Testis (tissue), 2 donors: ENCODE measurements at regions not wholly inside any gene's neighbourhood (a gene's known extent, or its start where the extent isn't known, plus 50 kb on each side); places are given as distances from the start of the nearest gene placed in this dataset.

Source experiments
- POLR2A ChIP-seq: fragments of 450-650 bp; IDR thresholded peaks from one replicate; pipeline ENCODE4 v1.6.1; 2017; ENCODE audit warnings: antibody characterized with exemption, mild to moderate bottlenecking, moderate library complexity
- TF ChIP-seq, protein P1 (sequence below), 3 experiments: fragments of 450-650 bp in 2 of 3; fragments of 200-600 bp in 1 of 3; sonication (generic) in 1 of 3; IDR thresholded peaks; one replicate each; pipeline ENCODE4 v1.5.1; 2016 to 2019; ENCODE audit warnings: antibody characterized with exemption in 3 of 3, mild to moderate bottlenecking in 2 of 3, moderate library complexity in 1 of 3

- no peak for TF ChIP-seq POLR2A
- TF ChIP-seq, protein P1, sequence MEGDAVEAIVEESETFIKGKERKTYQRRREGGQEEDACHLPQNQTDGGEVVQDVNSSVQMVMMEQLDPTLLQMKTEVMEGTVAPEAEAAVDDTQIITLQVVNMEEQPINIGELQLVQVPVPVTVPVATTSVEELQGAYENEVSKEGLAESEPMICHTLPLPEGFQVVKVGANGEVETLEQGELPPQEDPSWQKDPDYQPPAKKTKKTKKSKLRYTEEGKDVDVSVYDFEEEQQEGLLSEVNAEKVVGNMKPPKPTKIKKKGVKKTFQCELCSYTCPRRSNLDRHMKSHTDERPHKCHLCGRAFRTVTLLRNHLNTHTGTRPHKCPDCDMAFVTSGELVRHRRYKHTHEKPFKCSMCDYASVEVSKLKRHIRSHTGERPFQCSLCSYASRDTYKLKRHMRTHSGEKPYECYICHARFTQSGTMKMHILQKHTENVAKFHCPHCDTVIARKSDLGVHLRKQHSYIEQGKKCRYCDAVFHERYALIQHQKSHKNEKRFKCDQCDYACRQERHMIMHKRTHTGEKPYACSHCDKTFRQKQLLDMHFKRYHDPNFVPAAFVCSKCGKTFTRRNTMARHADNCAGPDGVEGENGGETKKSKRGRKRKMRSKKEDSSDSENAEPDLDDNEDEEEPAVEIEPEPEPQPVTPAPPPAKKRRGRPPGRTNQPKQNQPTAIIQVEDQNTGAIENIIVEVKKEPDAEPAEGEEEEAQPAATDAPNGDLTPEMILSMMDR (IDR thresholded peaks at IDR 0.05): no peak
Observed at GRCh38 chr6:11331111-11331510, 98.6 kb upstream of the NEDD9 start.
